ENCODE measurements at regions not wholly inside any gene's neighbourhood (a gene's known extent, or its start where the extent isn't known, plus 50 kb on each side); places are given as distances from the start of the nearest gene placed in this dataset.
A peak's percentile ranks its signal among the peaks of the same experiment; 100 is the strongest.

- no peak overlapping the region for H3K27ac ChIP-seq
- H3K27me3 ChIP-seq = no peaks in the 10 kb centered on the region
- no peak for TF ChIP-seq CTCF (IDR thresholded peaks at IDR 0.05)
- intact Hi-C loops (cut with DNase I) = no loop called here
- no peak overlapping the region for H3K4me3 ChIP-seq
- no peaks in the 10 kb centered on the region for H3K9me3 ChIP-seq
- DNase-seq (ENCODE audit: low spot score in 2 of 2) = no peak
- H3K36me3 ChIP-seq = no peaks in the 10 kb centered on the region
- H3K4me1 ChIP-seq = no peaks in the 10 kb centered on the region
Observed at GRCh38 chr7:32378988-32379387, 111.2 kb downstream of the LSM5 start.

DNA sequence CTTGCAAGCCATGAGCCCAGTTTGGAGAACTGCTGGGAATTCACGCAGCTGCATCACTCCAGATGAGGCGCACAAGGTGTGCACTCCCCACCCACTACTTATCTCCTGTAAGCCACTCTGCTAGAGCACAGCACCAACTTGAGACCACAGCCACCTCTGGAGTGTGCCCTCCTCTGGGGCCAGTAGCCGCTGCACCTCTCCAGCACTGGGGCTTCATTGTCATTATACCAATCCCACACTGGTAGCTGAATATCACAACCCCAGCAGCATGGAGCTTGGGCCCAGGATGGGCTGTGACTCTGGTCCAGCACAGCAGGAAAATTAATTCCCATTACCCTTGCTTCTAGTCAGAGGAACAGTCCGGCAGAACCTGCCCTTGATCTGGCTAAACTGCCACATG is 125.6 kb downstream of the LSM5 start:
- intact Hi-C loops (cut with DNase I) = no loop called here
- TF ChIP-seq CTCF (IDR thresholded peaks at IDR 0.05) = no peak
- no peak for DNase-seq (ENCODE audit: low spot score in 2 of 2)
- Histone ChIP-seq H3K4me3 (no peak overlapping the region), H3K27me3 (no peaks in the 10 kb centered on the region), H3K27ac (no peak overlapping the region), H3K36me3 (no peaks in the 10 kb centered on the region), H3K9me3 (no peaks in the 10 kb centered on the region), H3K4me1 (no peaks in the 10 kb centered on the region)

GRCh38 chr7:32360127-32360526 is 130.1 kb downstream of the LSM5 start:
- no peaks in the 10 kb centered on the region for H3K36me3 ChIP-seq
- TF ChIP-seq CTCF (IDR thresholded peaks at IDR 0.05) = no peak
- no peak for DNase-seq (ENCODE audit: low spot score in 2 of 2)

GRCh38 chr7:32357535-32358277 is 132.5 kb downstream of the LSM5 start:
- DNase-seq (ENCODE audit: low spot score in 2 of 2) = no peak
- TF ChIP-seq CTCF (IDR thresholded peaks at IDR 0.05) = no peak
- no peaks in the 10 kb centered on the region for H3K36me3 ChIP-seq
- no peak overlapping the region for H3K27ac ChIP-seq
- no peaks in the 10 kb centered on the region for H3K27me3 ChIP-seq
- intact Hi-C loops (cut with DNase I) = no loop called here
- H3K4me1 ChIP-seq = no peaks in the 10 kb centered on the region
- no peaks in the 10 kb centered on the region for H3K9me3 ChIP-seq
- no peak overlapping the region for H3K4me3 ChIP-seq

More at GRCh38 chr7:32360127-32360526, 130.1 kb downstream of the LSM5 start:
- no peak overlapping the region for H3K27ac ChIP-seq
- no peak overlapping the region for H3K4me3 ChIP-seq
- no peaks in the 10 kb centered on the region for H3K27me3 ChIP-seq
- intact Hi-C loops (cut with DNase I) = no loop called here
- H3K4me1 ChIP-seq = no peaks in the 10 kb centered on the region
- no peaks in the 10 kb centered on the region for H3K9me3 ChIP-seq

DNA sequence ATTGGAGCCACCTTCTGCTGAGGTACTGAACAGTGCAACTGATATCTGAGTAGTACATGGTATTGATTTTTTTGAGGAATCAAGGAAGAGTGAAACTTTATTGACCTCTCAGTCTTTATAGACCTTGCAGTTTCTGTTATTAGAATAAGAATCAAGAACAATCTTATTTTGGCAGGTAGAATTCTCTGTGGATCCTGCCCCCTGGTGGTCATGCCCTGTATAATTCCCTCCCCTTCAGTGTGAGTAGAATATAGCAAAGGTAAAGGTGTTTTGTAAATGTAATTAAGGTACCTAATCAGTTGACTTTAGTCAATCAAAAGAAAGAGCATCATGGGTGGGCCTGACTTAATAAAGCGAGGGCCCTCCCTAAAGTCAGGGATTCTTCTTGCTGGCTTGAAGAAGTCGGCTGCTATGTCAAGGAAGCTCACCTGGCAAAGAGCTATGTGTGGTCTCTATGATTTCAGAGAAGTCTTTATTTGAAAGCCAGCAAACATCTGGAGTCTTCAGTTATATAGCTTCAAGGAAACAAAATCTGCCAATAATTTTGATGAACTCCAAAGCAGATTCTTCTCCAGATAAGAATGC is 142.8 kb downstream of the LSM5 start:
- TF ChIP-seq CTCF (IDR thresholded peaks at IDR 0.05) = peak in 1 of 3 experiments; percentile 56
- H3K27me3 ChIP-seq = no peaks in the 10 kb centered on the region
- DNase-seq (ENCODE audit: low spot score in 2 of 2) = no peak
- intact Hi-C loops (cut with DNase I) = loop anchor here (2.0 kb wide), 1 partner anchor 137 kb away; no protein-coding TSS in a partner anchor
- H3K36me3 ChIP-seq = no peaks in the 10 kb centered on the region
- no peaks in the 10 kb centered on the region for H3K4me1 ChIP-seq
- H3K27ac ChIP-seq = no peak overlapping the region
- no peak overlapping the region for H3K4me3 ChIP-seq
- no peaks in the 10 kb centered on the region for H3K9me3 ChIP-seq
